ENCODE measurements at regions not wholly inside any gene's neighbourhood (a gene's known extent, or its start where the extent isn't known, plus 50 kb on each side); places are given as distances from the start of the nearest gene placed in this dataset.

DNA sequence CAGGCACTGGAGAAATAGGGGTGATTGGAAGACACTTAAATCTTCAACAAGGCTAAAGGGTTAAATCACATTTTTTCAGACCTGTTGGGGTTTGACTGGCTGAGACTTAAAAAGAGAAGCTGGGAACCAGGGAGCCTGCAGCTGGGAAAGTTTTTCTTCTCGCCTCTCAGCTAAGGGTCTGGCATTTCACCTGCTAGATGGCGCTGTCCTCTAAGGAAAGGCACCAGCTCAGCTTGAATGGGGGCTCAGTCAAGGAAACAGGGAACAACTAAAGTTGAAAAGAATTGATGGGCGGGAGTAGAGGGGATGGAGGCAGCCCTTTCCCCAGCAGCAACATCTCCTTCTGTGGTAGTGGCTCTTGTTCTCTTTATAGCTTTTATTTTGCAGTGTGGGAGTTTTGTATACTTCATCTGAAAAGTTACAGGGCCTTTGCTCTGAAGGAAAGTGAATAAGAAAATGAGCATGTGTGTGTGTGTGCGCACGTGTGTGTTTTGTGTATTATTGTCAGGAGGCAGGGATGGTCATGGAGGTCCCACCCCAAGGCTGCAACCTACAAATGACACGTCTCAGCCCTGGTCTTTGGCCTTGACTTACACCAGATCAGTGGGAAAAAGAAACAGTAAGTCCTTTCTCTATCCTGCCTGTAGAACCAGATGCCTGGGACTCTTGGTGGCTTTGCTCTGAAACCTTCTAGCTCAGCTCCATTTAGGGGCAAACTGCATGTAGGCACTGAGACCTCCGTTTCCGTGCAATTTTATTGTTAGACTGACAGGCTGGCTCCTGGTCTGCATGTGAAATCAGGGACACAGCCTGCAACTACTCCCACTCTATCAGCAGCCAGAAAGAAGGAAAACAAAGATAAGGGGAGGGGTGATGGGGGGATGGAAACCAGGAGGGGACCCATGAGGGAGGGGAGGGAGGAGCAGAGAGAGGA lies 316.2 kb upstream of the CLINT1 start:
- peak; percentile 33 to 54 for DNase-seq

DNA sequence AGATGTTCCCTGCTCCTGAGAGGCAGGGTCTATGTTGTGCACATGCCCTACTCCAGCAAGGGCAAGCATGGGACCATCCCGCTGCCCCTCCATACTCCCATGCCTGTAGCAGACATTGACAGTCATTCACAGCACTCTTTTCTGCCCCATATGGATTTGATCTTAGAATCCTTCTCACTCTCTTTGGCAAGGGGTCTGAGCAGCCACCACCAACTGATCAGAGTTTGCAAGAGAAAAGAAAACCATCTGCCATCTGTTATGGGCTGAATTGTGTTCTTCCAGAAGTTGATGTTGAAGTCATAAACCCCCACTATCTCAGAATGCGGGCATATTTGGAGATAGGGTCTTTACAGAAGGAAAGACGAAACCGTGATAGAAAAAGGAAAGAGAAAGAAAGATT lies 315.1 kb upstream of the CLINT1 start:
- DNase-seq: no peak

DNA sequence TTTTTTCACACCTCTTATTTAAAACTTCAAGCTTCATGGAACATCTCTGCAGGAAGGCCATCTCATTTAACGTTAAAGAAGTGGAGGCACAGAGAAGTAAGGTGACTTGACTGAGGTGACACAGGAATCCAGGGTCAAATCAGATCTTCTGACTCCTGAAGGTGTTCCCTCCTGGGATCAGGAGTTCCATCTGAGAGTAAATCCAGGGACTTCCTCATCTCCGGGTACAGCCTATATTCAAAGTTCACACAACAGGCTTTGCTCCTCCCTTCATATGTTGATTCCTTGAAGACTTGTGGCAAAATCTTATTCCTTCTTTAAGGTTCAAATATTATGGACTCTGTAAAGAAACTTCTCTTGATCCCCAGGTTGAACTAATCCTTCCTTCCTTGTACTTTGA lies 313.1 kb upstream of the CLINT1 start:
- no peak for DNase-seq

DNA sequence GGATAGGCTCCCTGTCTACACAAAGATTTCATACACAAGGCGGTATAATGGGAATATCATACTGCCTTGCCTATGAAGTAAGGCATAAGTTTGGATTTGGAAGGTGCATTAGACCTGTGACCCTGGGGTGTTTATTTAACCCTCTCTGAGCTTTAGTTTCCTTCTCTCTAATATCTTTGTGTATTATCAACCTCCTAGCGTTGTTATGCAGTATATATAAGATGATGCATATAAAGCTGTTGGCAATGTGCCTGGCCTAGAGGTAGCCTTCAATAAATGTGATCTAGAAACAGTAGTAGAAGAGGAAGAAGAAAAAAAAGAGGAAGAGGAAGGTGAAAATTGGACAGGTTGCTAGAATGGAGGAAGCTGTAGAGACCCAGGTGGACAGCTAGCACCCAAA lies 311.6 kb upstream of the CLINT1 start:
- DNase-seq: no peak

DNA sequence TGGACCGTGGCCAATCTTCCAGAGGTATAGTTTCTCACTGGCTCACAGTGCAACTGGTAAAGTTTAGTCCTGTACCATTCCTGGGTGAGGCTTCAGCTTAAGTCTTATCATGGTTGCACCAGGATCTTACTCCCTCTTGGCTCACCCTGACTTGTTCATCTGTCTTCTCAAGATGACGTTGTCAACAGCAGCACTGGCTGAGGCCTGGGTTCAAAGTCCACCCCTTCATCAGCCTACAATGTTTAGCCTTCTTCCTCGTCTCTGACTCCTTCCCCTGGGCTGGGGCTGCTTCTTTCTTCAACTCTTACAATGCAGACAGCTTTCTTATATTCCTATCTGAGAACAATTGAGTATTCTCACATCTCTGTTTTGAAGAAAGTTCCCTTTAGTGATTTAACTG lies 311.1 kb upstream of the CLINT1 start:
- DNase-seq: no peak

GRCh38 chr5:158166424-158166823 lies 307.5 kb upstream of the CLINT1 start:
- no peak for DNase-seq

DNA sequence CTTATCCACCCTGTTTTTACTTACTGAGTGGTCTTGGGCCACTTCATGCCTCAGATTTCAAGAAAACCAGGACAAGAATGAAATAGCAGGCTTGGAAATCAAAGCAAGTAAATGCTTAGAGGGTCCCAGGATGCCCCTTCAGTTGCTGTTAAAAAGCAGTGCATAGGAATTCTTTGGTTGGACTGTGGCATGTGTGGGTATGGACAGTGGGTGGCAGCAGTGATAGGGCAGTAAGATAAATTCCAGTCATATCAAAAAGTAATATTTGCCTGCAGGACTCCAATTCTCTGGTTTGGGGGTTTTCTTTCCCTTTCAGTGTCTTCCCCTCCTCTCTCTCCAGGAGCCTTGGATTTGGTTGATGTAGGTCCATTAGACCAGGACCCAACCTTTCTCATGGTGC lies 306.7 kb upstream of the CLINT1 start:
- no peak for DNase-seq

DNA sequence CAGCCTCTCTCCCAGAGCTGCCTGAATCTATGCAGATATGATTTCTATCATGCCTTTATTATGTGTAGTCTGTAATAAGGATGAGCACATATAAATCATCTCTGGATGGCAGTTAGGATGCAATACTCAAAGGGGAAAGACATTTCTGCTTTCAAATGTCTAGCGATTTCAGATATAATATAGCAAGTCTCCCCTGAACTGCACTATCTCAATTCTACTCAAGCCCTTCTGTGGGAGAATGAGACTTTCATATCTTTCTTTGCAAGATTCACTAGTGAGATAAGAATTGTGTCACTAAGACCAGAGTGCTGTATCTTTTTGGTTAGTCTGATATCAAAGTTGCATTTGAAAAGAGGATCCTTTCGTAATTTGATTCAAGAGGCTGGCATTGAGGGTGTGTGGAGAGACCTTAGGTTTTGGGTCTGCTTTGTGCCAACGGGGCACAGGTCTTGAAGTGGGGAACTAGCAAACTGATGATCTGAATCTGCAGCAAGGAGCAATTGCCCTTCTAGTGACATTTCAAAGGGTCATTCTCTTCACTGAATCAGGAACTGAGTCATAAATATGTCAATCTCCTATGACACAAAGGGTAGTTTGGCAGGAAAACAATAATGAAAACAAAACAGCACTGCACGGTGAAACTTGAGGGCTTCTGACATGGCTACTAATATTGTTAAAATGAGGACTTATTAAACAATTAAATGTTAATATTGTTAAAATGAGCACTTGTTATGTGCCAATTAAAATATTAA lies 305.5 kb upstream of the CLINT1 start:
- DNase-seq: no peak

DNA sequence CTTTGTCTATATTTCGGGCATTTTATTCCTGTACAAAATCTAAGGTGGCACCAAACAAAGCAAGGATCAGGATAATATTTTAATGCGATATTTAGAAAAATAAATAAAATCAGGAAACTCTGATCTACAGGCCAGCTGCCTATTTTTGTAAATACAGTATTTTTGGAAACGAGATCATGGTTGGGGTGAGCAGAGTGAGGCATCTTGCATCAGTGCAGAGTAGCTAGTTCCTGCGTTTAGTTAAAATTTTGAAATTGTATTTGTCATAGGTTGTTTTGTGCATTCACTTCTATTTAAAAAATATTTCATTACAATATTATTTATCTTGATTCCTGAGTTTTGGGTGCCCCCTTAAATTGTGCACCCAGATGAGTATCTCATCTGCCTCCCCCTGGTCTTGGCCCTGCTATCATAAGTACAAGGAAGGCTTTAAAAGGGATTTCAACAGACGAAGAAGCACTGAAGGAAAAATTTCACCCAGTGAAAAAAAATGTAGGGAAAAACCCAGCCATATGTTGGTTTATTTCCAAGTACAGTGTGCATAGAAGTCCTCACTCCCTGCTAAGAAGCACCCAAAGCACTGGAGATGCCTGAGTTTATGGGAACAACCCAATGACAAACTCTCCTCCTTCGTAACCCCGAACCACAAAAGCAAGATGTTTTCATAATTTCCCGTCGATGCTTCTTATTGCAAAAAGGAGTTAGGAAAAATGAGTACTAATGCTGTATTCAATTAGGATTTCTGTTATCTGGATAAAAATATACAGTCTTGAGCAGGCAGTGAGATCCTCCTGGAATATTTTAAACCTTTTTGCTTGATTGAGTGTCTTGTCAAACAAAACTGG lies 304.7 kb upstream of the CLINT1 start:
- no peak for DNase-seq

DNA sequence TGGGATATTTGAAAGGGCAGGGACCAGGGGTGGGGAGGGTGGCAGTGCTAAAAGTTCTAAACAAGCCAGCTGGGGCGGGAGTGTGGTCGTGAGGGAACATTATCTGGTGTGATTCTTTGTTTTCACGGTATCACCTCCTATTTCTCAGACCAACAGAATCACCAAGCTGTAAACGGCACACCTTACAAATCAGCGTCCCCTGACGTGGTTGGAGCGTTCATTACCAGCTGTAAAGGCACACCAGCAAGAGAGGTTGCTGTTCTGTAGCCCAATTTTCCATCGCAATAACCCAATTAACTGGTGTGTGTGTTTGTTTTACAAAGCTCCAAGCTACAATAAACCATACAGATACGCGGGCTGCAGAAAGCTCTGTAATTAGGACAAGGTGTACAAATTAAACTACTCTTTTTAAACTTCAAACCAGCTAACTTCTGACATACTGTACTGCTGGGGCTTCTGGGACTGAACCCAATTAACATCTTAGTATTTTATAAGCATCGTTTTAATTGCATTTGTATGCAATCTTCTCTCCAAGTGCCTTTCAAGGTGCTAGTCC lies 303.6 kb upstream of the CLINT1 start:
- DNase-seq: no peak

DNA sequence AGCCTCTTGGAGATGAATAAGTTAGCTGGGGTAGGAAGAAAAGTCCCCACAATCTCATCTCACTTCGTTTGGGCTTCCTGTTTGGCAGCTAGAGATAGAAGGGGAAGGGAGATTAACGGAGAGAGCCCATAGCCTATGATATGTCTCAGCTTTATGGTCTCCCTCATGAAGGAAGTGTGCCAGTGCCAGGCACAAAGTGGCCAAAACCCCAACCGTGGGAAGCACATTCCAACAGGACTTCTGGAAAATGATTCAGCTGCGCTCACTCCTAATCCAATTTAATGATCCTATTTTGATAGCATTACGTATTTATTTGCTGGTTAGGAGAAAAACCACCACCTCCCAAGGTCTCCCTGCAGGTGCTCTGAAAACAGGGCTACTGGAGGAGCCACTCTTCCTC lies 303.1 kb upstream of the CLINT1 start:
- no peak for DNase-seq

DNA sequence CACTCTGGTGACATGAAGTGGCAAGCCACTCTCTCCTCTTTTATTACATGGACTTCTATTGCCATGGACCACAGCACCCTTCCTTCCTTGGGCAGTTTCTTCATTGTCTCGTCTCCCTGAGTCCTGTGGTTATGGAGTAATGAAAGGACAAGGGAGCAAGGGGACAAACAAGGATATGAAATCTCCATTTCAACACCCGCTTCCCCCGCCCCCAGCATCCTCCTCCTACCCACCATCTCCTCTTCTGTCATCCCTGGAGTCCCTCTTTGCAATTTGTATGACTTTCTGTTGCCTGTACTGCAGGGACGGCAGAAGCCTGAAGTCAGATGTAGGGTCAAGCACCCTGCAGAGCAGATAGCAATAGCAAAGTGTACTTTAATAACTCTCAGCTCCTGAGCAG lies 300.7 kb upstream of the CLINT1 start:
- no peak for DNase-seq

GRCh38 chr5:158155811-158156505 lies 297.0 kb upstream of the CLINT1 start:
- DNase-seq: no peak

GRCh38 chr5:158155067-158155466 lies 296.1 kb upstream of the CLINT1 start:
- DNase-seq: no peak

DNA sequence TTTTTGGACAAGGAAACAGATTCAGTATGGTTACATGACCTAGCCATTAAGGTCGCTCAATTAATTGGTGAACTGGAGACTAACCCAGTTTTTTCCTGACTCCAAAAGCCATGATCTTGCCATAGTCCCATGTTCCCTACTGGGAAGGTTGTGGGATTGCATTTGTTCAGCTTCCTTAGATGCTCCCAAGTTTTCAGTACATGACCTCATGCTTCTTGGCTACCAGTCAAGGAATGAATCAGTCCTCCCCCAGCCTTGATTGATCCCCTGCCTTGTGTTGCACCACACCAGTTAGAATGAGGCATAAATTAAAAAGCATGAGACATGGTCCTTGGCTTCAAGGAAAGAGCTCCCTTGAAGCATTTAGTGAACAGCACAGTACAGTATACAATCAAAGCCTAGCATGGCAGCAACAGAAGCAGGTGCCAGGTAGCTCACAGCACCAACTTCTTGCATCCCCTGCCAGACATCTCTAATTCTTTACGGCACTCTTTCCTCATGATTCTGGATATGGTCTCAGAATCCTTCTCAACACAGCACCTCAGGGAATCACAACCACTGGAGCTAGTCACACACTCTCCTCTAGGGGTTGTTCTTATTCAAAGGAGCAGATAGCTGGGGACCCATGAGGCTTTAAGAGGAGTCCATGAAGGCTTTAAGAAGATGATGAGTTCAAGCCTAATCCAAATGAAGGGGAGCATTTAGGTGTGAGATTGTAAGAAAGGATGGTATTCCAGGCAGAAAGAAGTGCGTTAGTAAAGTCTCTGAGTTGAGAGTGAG lies 295.5 kb upstream of the CLINT1 start:
- no peak for DNase-seq

DNA sequence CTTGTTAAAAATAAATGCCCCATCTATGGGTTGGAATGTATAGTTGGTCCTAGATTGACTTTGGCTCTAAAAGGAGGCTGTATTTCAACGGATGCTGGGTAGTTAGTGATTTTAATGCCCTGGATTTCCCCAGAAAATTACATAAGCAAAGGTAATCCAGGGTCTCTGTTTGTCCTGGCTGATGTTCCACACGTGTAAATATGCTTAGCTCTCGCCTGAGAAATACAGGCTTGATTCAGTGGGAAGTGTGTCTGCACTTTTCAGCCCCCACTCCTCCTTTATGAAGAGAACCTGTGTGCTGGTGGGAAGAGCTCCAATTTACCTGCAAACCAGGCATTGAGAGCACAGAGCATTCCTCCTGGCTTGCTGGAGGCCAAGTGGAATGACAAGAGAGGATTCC lies 294.6 kb upstream of the CLINT1 start:
- DNase-seq: no peak

GRCh38 chr5:158152136-158152535 lies 293.2 kb upstream of the CLINT1 start:
- DNase-seq: no peak

GRCh38 chr5:158147227-158147626 lies 288.3 kb upstream of the CLINT1 start:
- no peak for DNase-seq

- DNase-seq: no peak
Measured at GRCh38 chr5:158145827-158146226, 286.9 kb upstream of the CLINT1 start.

- DNase-seq: no peak
Measured at GRCh38 chr5:158143081-158143480, 284.1 kb upstream of the CLINT1 start.

- DNase-seq: no peak
Measured at GRCh38 chr5:158142156-158142555, 283.2 kb upstream of the CLINT1 start.
